GM19438 (cell line): ENCODE measurements at regions not wholly inside any gene's neighbourhood (a gene's known extent, or its start where the extent isn't known, plus 50 kb on each side); places are given as distances from the start of the nearest gene placed in this dataset.
"Not testable (repeated sequence)": the region's sequence is repeated elsewhere in the genome, so short reads cannot be mapped to it uniquely, and the experiment has no call there.

Source experiments
- ATAC-seq: cut with Tn5 transposase; IDR thresholded peaks from one replicate; pipeline ENCODE4 v1.9.1; 2021; ENCODE audit warnings: low read depth; ENCODE audit not compliant: unreplicated experiment

- ATAC-seq = no peak
These were observed 124.3 kb upstream of the SLC24A2 start for GRCh38 chr9:19913151-19913550.

DNA sequence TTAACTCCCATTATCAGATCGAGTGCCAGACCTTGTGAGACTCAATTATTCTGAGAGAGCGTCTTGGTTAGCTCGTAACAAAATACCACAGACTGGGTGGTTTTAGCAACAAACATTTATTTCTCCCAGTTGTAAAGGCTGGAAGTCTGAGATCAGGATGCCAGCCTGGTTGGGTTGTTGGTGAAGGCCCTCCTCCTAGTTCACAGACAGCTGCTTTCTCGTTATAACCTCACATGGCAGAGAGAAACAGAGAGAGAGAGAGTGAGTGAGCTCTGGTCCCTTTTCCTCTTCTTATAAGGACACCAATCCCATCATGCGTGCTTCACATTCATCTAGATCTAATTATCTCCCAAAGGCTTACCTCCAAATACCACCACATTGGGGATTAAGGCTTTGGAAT lies 114.2 kb upstream of the SLC24A2 start:
- ATAC-seq = no peak

DNA sequence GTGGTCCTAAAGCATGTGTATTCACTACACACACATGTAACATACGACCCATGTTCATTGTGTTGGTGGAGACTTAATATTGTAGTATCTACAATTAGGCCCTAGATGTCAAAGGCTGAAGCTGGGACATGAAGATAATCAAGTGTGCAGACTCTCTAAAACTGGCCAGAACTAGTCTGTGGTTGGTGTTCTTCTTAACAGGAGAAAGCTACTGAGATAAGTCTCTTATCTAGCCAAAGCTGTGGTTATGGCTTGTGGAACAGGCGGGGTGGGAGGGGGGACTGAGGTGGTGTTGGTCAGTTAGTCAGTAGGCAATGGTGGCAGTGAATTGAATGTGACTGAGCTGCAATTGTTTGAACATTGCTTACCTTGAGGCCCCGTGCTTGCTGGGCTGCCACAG lies 112.7 kb upstream of the SLC24A2 start:
- ATAC-seq = no peak

DNA sequence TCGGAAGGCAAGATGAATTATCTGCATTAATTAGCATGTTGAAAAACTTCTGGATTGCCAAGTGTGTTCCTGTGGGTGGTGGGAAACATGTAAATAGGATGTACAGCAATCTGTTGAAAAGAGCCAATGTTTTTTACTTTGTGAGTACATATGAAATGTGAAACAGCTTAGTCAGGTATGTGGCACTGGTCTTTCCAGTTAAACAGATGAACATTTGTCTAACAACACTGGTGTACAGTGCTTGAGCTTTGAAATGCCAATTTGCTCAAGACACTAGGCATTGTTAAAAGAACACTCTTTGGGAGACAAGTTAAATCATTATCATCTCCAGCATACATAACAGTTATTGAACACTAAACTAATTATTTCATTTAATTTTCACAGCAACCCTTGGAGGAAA lies 107.3 kb upstream of the SLC24A2 start:
- ATAC-seq = no peak

GRCh38 chr9:19895578-19895977 lies 106.7 kb upstream of the SLC24A2 start:
- ATAC-seq = not testable (repeated sequence)

DNA sequence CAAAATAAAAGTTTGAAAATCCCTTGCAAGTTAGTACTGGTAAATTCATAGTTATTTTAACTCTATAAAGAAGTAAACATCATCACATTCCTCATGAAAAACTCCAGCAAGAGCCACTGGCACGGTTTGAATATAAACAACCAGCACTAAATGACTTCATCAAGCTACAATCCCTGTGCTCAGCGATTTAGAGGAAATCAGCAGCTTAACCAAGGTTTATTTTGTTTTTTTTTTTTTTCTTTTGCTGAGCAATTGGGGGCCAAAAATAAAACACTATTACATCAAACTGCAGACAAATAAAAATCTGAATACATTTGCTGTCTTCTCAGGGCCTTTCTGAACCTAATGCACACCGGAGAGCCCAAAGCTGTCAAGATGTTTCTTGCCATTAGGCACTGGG lies 106.2 kb upstream of the SLC24A2 start:
- ATAC-seq = no peak

- no peak for ATAC-seq
These were observed 96.8 kb upstream of the SLC24A2 start for GRCh38 chr9:19885608-19886007.

GRCh38 chr9:19879062-19879461 lies 90.2 kb upstream of the SLC24A2 start:
- ATAC-seq = no peak

- no peak for ATAC-seq
These were observed 87.9 kb upstream of the SLC24A2 start for GRCh38 chr9:19876569-19877316.

DNA sequence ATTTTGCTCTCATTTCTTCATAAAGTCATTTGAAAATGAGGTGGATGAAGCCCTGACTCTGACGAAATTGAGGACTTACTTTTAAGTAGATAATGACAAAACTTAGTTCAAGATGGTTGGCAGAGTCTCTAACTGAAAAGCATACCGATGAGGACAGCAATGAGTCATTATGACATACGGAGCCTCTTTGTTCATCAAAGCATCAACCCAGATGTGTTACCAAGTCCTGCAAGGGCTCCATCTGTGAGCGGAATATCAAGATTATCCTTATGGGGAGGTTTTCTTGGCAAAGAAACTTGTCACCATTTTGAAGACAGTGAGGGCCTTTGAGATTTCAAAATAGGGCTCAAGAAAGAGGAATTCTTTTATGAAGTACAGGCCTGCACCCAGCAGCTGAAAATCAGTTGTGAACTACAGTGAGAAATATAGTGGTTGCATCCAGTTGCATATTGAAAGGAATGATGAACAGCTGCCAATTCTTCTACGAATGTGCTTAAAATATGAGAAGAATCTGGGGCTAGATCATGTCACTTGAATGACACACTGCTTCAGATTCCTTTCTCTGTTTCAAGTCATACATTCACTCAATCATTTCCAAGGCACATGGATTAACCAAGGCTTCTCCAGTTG lies 86.6 kb upstream of the SLC24A2 start:
- ATAC-seq = no peak

DNA sequence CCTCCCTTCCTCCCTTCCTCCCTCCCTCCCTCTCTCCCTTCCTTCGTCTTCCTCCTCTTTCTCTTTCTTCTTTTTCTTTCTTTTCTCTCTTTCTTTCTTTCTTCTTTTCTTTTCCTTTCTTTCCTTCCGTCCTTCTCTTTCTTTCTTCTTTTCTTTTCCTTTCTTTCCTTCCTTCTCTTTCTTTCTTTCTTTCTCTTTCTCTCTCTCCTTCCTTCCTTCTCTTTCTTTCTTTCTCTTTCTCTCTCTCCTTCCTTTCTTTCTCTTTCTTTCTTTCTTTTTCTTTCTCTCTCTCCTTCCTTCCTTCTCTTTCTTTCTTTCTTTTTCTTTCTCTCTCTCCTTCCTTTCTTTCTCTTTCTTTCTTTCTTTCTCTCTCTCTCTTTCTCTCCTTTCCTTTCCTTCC lies 84.4 kb upstream of the SLC24A2 start:
- ATAC-seq = not testable (repeated sequence)

DNA sequence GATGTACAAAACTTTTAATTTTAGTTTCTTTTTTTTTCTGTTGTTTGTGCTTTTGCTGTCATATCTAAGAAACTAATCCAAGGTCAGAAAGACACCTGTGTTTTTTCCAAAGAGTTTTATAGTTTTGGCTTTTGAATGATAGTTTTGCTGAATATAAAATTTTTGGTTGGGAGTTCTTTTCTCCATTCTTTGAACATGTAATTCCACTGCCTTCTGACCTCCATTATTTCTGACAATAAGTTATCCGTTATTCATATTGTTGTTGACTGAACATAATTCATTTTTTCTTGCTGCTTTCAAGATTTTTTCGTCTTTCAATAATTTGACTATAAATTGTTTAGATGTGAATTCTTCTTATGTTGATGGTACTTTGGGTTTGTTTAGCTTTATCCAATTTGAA lies 82.2 kb upstream of the SLC24A2 start:
- ATAC-seq = no peak

- no peak for ATAC-seq
These were observed 52.1 kb upstream of the SLC24A2 start for GRCh38 chr9:19840953-19841352.
